ENCODE measurements at regions not wholly inside any gene's neighbourhood (a gene's known extent, or its start where the extent isn't known, plus 50 kb on each side); places are given as distances from the start of the nearest gene placed in this dataset.
A peak's percentile ranks its signal among the peaks of the same experiment; 100 is the strongest.
"Not testable (repeated sequence)": the region's sequence is repeated elsewhere in the genome, so short reads cannot be mapped to it uniquely, and the experiment has no call there.

DNA sequence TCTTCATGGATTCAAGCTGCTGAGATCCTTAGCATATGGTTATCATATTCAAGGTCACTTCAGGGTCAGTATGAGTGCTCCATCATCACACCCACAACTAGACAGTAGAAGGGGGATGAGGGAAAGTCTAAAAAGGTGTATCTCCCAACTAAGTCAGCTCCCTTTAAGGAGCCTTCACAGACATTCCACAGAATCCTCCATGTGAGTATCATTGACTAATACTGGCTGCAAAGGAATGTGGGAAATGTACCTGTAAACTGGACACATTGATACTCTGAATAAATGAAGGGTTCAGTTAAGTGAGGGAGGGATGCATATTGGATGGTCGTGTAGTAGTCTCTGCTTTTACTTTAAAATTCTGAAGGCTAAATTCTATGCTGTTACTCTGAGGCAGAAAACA, 330.7 kb downstream of the LRRC70 start:
- TF ChIP-seq CTCF (IDR thresholded peaks at IDR 0.05; ENCODE audit: unreplicated experiment), result no peak
- Mint-ChIP-seq H3K27me3 (ENCODE audit: low read depth) (no peaks in the 10 kb centered on the region), H3K4me1 (peaks cover 13% of the 10 kb centered on the region), H3K27ac (no peak overlapping the region), H3K36me3 (no peaks in the 10 kb centered on the region), H3K9me3 (peaks cover 20% of the 10 kb centered on the region), H3K4me3 (no peak overlapping the region)
- DNase-seq (ENCODE audit: low spot score in 2 of 2, unreplicated experiment in 2 of 2), result no peak

DNA sequence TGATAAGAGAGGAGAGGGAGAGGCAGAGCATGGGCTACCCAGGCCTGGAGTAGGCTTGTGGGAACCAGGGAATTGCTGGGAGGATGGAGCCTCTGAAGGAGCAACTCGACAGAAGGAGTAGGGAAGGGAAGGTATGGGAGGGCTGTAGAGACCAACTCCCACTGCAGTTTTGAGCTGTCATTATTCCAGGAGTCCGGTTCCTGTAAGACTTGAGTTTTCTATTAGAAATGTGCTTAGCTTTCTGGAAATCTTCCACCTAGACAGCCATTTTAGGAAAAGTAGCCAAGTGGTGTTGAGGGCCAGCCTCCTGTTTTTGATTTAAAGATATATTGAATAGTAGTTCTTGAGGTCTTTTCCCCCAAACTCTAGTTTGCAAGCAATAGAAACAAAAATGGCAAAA, 323.5 kb downstream of the LRRC70 start:
- Mint-ChIP-seq H3K4me1 (peaks cover 28% of the 10 kb centered on the region), H3K9me3 (peaks cover 4% of the 10 kb centered on the region), H3K4me3 (no peak overlapping the region), H3K36me3 (no peaks in the 10 kb centered on the region), H3K27ac (no peak overlapping the region), H3K27me3 (ENCODE audit: low read depth) (no peaks in the 10 kb centered on the region)
- TF ChIP-seq CTCF (IDR thresholded peaks at IDR 0.05; ENCODE audit: unreplicated experiment), result no peak
- no peak for DNase-seq (ENCODE audit: low spot score in 2 of 2, unreplicated experiment in 2 of 2)

GRCh38 chr5:62900976-62901375, 322.4 kb downstream of the LRRC70 start:
- no peaks in the 10 kb centered on the region for H3K27me3 Mint-ChIP-seq (ENCODE audit: low read depth)
- H3K36me3 Mint-ChIP-seq, result no peaks in the 10 kb centered on the region
- TF ChIP-seq CTCF (IDR thresholded peaks at IDR 0.05; ENCODE audit: unreplicated experiment), result no peak
- peaks cover 4% of the 10 kb centered on the region for H3K9me3 Mint-ChIP-seq
- no peak overlapping the region for H3K27ac Mint-ChIP-seq
- no peak overlapping the region for H3K4me3 Mint-ChIP-seq
- no peak for DNase-seq (ENCODE audit: low spot score in 2 of 2, unreplicated experiment in 2 of 2)
- H3K4me1 Mint-ChIP-seq, result peaks cover 20% of the 10 kb centered on the region

DNA sequence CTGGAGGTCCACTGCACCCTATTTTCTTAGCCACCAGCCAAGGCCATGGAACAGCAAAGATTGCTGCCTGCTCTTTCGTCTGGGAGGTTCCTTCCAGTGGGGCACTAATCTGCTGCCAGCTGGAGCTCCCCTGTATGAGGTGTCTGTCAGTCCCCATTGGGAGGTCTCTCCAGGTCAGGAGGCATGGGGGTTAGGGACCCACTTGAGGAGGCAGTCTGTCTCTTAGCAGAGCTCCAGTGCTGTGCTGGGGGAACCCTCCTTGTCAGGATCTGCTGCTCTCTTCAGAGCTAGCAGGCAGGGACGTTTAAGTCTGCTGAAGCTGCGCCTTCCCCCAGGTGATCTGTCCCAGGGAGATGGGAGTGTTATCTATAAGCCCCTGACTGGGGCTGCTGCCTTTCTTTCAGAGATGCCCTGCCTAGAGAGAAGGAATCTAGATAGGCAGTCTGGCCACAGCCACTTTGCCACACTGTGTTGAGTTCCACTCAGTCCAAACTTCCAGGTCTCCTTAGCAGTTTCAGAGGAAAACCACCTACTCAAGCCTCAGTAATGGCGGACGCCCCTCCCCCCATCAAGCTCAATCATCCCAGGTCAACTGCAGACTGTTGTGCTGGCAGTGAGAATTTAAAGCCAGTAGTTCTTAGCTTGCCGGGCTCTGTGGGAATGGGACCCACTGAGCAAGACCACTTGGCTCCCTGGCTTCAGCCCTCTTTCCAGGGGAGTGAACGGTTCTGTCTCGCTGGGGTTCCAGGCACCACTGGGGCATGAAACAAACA, 317.7 kb downstream of the LRRC70 start:
- peaks cover 4% of the 10 kb centered on the region for H3K36me3 Mint-ChIP-seq
- no peak for DNase-seq (ENCODE audit: low spot score in 2 of 2, unreplicated experiment in 2 of 2)
- H3K27ac Mint-ChIP-seq, result no peak overlapping the region

GRCh38 chr5:62886603-62887315, 308.1 kb downstream of the LRRC70 start:
- DNase-seq (ENCODE audit: low spot score in 2 of 2, unreplicated experiment in 2 of 2), result no peak
- peak overlapping the region; percentile 59 for H3K27ac Mint-ChIP-seq
- peaks cover 29% of the 10 kb centered on the region for H3K4me1 Mint-ChIP-seq
- peaks cover 1% of the 10 kb centered on the region for H3K9me3 Mint-ChIP-seq
- no peaks in the 10 kb centered on the region for H3K36me3 Mint-ChIP-seq
- no peak for TF ChIP-seq CTCF (IDR thresholded peaks at IDR 0.05; ENCODE audit: unreplicated experiment)
- no peak overlapping the region for H3K4me3 Mint-ChIP-seq
- H3K27me3 Mint-ChIP-seq (ENCODE audit: low read depth), result no peaks in the 10 kb centered on the region

More for the DNA sequence above, 317.7 kb downstream of the LRRC70 start:
- H3K4me1 Mint-ChIP-seq, result peaks cover 18% of the 10 kb centered on the region
- TF ChIP-seq CTCF (IDR thresholded peaks at IDR 0.05; ENCODE audit: unreplicated experiment), result no peak
- H3K27me3 Mint-ChIP-seq (ENCODE audit: low read depth), result no peaks in the 10 kb centered on the region
- no peak overlapping the region for H3K4me3 Mint-ChIP-seq
- H3K9me3 Mint-ChIP-seq, result peaks cover 40% of the 10 kb centered on the region

DNA sequence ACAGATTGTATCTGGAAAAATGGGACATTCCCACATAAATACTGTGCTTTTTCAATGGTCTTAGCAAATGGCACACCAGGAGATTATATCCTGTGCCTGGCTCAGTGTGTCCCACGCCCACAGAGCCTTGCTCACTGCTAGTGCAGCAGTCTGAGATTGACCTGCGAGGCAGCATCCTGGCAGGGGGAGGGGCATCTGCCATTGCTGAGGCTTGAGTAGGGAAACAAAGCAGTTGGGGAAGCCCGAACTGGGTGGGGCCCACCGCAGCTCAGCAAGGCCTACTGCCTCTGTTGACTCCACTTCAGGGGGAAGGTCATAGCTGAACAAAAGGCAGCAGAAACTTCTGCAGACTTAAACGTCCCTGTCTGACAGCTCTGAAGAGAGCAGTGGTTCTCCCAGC, 258.7 kb downstream of the LRRC70 start:
- H3K27me3 Mint-ChIP-seq (ENCODE audit: low read depth); H3K36me3 Mint-ChIP-seq; H3K27ac Mint-ChIP-seq; H3K4me1 Mint-ChIP-seq; DNase-seq (ENCODE audit: low spot score in 2 of 2, unreplicated experiment in 2 of 2); H3K4me3 Mint-ChIP-seq: not testable (repeated sequence)
- H3K9me3 Mint-ChIP-seq, result peaks cover 67% of the 10 kb centered on the region
